ENCODE measurements at regions not wholly inside any gene's neighbourhood (a gene's known extent, or its start where the extent isn't known, plus 50 kb on each side); places are given as distances from the start of the nearest gene placed in this dataset.

DNA sequence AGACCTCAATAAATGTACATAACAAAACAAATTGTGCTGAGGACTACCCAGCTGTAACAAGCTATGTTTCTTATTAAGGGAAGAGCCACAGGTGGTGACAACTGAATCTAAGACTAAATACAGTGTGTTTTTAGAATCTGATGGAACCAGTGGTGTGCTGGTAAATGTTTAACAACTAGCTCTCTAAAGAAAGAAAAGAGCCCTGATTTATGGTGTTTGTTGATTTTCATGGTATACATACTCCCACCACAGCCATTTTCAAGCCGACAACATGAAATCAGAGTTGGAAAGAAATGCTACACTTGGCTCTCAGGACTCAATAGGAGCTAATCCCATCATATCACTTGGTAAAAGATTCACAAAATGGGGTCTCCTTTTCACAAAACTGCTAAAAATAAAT is 89.8 kb upstream of the FNDC3B start:
- no peak for DNase-seq (ENCODE audit: low spot score)
- TF ChIP-seq EZH2phosphoT487 (IDR thresholded peaks at IDR 0.05) = no peak
- TF ChIP-seq, protein P1, sequence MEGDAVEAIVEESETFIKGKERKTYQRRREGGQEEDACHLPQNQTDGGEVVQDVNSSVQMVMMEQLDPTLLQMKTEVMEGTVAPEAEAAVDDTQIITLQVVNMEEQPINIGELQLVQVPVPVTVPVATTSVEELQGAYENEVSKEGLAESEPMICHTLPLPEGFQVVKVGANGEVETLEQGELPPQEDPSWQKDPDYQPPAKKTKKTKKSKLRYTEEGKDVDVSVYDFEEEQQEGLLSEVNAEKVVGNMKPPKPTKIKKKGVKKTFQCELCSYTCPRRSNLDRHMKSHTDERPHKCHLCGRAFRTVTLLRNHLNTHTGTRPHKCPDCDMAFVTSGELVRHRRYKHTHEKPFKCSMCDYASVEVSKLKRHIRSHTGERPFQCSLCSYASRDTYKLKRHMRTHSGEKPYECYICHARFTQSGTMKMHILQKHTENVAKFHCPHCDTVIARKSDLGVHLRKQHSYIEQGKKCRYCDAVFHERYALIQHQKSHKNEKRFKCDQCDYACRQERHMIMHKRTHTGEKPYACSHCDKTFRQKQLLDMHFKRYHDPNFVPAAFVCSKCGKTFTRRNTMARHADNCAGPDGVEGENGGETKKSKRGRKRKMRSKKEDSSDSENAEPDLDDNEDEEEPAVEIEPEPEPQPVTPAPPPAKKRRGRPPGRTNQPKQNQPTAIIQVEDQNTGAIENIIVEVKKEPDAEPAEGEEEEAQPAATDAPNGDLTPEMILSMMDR (IDR thresholded peaks at IDR 0.05) = no peak
- no peak for TF ChIP-seq EZH2 (IDR thresholded peaks at IDR 0.05)
- H3K4me3 ChIP-seq = no peak overlapping the region
- no peaks in the 10 kb centered on the region for H3K36me3 ChIP-seq
- Mint-ChIP-seq H3K4me1 (peaks cover 55% of the 10 kb centered on the region), H3K36me3 (peaks cover 8% of the 10 kb centered on the region), H3K27me3 (ENCODE audit: insufficient read depth, low read depth) (no peaks in the 10 kb centered on the region), H3K4me3 (no peak overlapping the region), H3K9me3 (peaks cover 20% of the 10 kb centered on the region), H3K27ac (peak overlapping the region; percentile 68)
- peaks cover 15% of the 10 kb centered on the region for H3F3A ChIP-seq (ENCODE audit: low read depth)
- H3K9ac ChIP-seq = no peak overlapping the region
- no peak overlapping the region for H3K4me2 ChIP-seq
- no peak overlapping the region for H3K27ac ChIP-seq
- H3K4me1 ChIP-seq = peaks cover 31% of the 10 kb centered on the region
- no peaks in the 10 kb centered on the region for H3K79me2 ChIP-seq (ENCODE audit: low read depth)
- no peaks in the 10 kb centered on the region for H4K20me1 ChIP-seq (ENCODE audit: low read depth)
- no peaks in the 10 kb centered on the region for H3K27me3 ChIP-seq
- no peak overlapping the region for H2AFZ ChIP-seq (replicated peaks)
- H3K9me3 ChIP-seq (ENCODE audit: low read depth) = no peaks in the 10 kb centered on the region

DNA sequence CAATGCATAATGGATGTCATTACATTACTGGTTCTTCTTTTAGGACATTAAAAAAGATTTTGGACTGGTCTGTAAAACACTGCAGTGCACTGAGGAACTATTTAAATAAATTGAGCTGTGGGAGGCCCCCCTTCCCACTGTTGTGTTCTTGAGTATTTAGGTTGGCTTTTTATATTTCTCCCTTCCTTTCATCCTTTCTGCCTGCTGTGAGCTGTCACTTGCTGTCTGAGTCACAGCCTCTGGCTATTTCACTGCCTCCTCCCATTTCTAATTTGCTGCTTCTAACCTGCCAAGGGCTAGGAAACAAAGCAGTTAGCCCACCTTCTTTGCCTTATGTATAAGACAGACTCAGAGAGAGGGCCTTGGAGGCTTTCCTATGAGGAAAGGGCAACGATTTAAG is 89.0 kb upstream of the FNDC3B start:
- peak; percentile 33 for DNase-seq (ENCODE audit: low spot score)

DNA sequence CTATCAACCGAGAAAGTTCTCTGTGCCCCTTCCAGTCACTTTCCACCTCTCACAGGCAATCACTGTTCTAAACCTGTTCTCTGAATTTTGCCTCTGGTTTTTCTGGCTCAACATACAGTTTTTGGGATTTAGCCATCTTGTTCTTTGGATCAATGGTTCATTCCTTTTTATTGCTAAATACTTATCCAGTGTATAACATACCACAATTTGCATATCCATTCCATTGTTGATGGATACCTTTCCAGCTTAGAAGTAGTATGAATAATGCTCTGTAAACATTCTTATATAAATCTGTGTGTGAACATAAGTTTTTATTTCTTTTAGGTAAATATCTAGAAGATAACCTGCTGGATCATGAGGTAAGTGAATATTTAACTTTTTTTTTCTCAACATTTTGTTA is 87.8 kb upstream of the FNDC3B start:
- Histone ChIP-seq H3K4me3 (no peak overlapping the region), H3F3A (ENCODE audit: low read depth) (peaks cover 15% of the 10 kb centered on the region), H3K4me2 (no peak overlapping the region), H4K20me1 (ENCODE audit: low read depth) (no peaks in the 10 kb centered on the region), H3K9ac (no peak overlapping the region), H3K4me1 (peaks cover 30% of the 10 kb centered on the region), H3K27ac (no peak overlapping the region), H3K36me3 (no peaks in the 10 kb centered on the region), H3K79me2 (ENCODE audit: low read depth) (no peaks in the 10 kb centered on the region), H3K9me3 (ENCODE audit: low read depth) (no peaks in the 10 kb centered on the region), H2AFZ (replicated peaks) (no peak overlapping the region), H3K27me3 (no peaks in the 10 kb centered on the region)
- no peak for TF ChIP-seq EZH2phosphoT487 (IDR thresholded peaks at IDR 0.05)
- no peak overlapping the region for H3K4me3 Mint-ChIP-seq
- H3K4me1 Mint-ChIP-seq = peaks cover 69% of the 10 kb centered on the region
- peaks cover 1% of the 10 kb centered on the region for H3K27me3 Mint-ChIP-seq (ENCODE audit: insufficient read depth, low read depth)
- peaks cover 8% of the 10 kb centered on the region for H3K36me3 Mint-ChIP-seq
- no peak for DNase-seq (ENCODE audit: low spot score)
- H3K9me3 Mint-ChIP-seq = peaks cover 16% of the 10 kb centered on the region
- no peak overlapping the region for H3K27ac Mint-ChIP-seq

More for the DNA sequence above, 89.0 kb upstream of the FNDC3B start:
- Mint-ChIP-seq H3K27me3 (ENCODE audit: insufficient read depth, low read depth) (no peaks in the 10 kb centered on the region), H3K36me3 (peaks cover 8% of the 10 kb centered on the region), H3K27ac (peak overlapping the region; percentile 95), H3K9me3 (peaks cover 20% of the 10 kb centered on the region), H3K4me1 (peaks cover 59% of the 10 kb centered on the region), H3K4me3 (peak overlapping the region; percentile 72)
- H3K4me2 ChIP-seq = no peak overlapping the region
- H3K4me3 ChIP-seq = no peak overlapping the region
- no peaks in the 10 kb centered on the region for H3K27me3 ChIP-seq
- peaks cover 15% of the 10 kb centered on the region for H3F3A ChIP-seq (ENCODE audit: low read depth)
- no peaks in the 10 kb centered on the region for H3K9me3 ChIP-seq (ENCODE audit: low read depth)
- H2AFZ ChIP-seq (replicated peaks) = no peak overlapping the region
- H4K20me1 ChIP-seq (ENCODE audit: low read depth) = no peaks in the 10 kb centered on the region
- H3K27ac ChIP-seq = no peak overlapping the region
- H3K4me1 ChIP-seq = peaks cover 26% of the 10 kb centered on the region
- no peaks in the 10 kb centered on the region for H3K79me2 ChIP-seq (ENCODE audit: low read depth)
- TF ChIP-seq, protein P1 (IDR thresholded peaks at IDR 0.05) = no peak
- TF ChIP-seq EZH2phosphoT487 (IDR thresholded peaks at IDR 0.05) (no peak), EZH2 (IDR thresholded peaks at IDR 0.05) (no peak)
- no peaks in the 10 kb centered on the region for H3K36me3 ChIP-seq
- no peak overlapping the region for H3K9ac ChIP-seq

DNA sequence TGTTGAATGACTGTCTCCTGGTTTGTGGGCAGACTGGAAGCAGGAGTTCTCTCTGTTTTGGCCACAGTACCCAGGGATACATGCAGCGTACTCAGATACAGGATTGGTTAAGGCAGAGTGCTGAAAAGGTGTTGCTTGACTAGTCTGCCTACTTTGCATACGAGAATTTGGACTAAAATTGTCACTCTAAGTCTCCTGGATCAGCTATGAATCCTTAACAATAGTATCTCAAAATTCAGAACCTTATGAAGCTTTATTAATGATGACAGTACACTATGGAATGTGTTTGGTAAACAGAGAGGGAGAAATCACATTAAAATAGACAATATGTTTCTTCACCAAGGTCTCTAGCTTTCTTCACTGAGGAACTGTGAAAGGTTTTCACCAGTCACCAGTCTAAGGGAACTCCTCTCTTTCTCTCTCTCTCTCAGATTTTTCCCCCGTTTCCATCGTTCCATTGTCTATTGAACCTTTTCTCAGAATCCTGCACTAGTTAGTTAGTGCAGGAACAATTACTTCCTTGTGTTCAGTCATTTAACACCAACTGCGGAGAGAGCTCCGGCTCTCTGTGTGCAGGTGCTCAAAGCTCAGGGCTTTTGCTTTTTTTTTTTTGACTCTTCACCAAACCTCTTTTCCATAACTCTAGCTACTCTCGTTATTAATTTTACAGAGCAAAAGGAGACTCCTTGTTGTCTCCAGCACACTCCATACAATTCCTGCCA is 85.9 kb upstream of the FNDC3B start:
- H3K4me1 ChIP-seq = peaks cover 32% of the 10 kb centered on the region
- no peaks in the 10 kb centered on the region for H3K9me3 Mint-ChIP-seq

More for the DNA sequence above, 85.9 kb upstream of the FNDC3B start:
- peak; percentile 31 for DNase-seq (ENCODE audit: low spot score)
- no peaks in the 10 kb centered on the region for H3K79me2 ChIP-seq (ENCODE audit: low read depth)
- peak overlapping the region; percentile 50 for H3K4me2 ChIP-seq
- peak overlapping the region; percentile 26 for H3K27ac ChIP-seq
- H3K27me3 ChIP-seq = no peaks in the 10 kb centered on the region
- H3K9me3 ChIP-seq (ENCODE audit: low read depth) = no peaks in the 10 kb centered on the region
- H3K9ac ChIP-seq = no peak overlapping the region
- no peaks in the 10 kb centered on the region for H3K36me3 Mint-ChIP-seq
- H3K27ac Mint-ChIP-seq = peak overlapping the region; percentile 98
- H4K20me1 ChIP-seq (ENCODE audit: low read depth) = no peaks in the 10 kb centered on the region
- peak overlapping the region; percentile 19 for H2AFZ ChIP-seq (replicated peaks)
- H3K4me3 Mint-ChIP-seq = no peak overlapping the region
- H3F3A ChIP-seq (ENCODE audit: low read depth) = peaks cover 15% of the 10 kb centered on the region
- no peaks in the 10 kb centered on the region for H3K36me3 ChIP-seq
- H3K4me3 ChIP-seq = no peak overlapping the region
- peaks cover 81% of the 10 kb centered on the region for H3K4me1 Mint-ChIP-seq
- H3K27me3 Mint-ChIP-seq (ENCODE audit: insufficient read depth, low read depth) = peaks cover 5% of the 10 kb centered on the region
- TF ChIP-seq, protein P1 (IDR thresholded peaks at IDR 0.05) = no peak
- no peak for TF ChIP-seq EZH2phosphoT487 (IDR thresholded peaks at IDR 0.05)
